ENCODE measurements at regions not wholly inside any gene's neighbourhood (a gene's known extent, or its start where the extent isn't known, plus 50 kb on each side); places are given as distances from the start of the nearest gene placed in this dataset.

DNA sequence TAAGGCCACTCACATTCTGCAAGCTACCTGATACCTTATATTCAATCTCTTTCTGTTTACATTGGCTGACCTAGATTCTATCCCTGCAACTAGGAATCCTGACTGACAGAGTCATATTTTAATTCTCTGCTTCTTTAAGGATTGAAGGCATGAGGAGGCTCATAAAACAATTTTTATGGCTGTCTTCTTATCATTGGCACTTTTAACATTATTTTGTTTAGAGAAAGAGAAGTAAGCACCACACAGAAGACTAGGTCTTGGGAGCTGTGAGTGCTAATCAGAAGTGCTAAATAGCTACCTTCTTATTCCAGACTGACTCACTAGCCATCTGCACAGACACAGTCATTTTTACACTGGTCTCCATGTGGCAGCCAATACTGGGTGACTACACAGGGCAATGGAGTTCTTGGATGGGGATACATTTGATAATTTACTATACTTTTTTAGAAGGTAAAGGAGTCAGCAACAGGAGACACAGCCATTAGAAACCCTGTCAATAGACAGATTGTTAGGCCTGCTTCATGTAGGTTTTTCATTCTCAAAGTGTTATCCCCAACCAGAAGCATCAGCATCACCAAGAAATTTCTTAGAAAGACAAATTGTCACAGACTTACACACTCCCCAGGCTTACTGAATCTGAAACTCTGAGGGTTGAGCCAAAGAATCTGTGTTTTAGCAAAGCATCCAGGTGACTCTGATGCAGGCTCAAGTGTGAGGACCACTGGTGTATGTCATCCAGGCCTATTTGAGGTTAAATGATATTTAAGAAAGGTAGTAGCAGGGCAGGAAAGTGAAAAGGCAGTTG lies 214.1 kb downstream of the DUSP6 start:
- no peak for TF ChIP-seq POLR2A (IDR thresholded peaks at IDR 0.05)
- TF ChIP-seq, protein P1, sequence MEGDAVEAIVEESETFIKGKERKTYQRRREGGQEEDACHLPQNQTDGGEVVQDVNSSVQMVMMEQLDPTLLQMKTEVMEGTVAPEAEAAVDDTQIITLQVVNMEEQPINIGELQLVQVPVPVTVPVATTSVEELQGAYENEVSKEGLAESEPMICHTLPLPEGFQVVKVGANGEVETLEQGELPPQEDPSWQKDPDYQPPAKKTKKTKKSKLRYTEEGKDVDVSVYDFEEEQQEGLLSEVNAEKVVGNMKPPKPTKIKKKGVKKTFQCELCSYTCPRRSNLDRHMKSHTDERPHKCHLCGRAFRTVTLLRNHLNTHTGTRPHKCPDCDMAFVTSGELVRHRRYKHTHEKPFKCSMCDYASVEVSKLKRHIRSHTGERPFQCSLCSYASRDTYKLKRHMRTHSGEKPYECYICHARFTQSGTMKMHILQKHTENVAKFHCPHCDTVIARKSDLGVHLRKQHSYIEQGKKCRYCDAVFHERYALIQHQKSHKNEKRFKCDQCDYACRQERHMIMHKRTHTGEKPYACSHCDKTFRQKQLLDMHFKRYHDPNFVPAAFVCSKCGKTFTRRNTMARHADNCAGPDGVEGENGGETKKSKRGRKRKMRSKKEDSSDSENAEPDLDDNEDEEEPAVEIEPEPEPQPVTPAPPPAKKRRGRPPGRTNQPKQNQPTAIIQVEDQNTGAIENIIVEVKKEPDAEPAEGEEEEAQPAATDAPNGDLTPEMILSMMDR (IDR thresholded peaks at IDR 0.05), result no peak
